C4-2B (cell line): ENCODE measurements at regions not wholly inside any gene's neighbourhood (a gene's known extent, or its start where the extent isn't known, plus 50 kb on each side); places are given as distances from the start of the nearest gene placed in this dataset.

Source experiments
- CTCF ChIP-seq: fragments of 450-650 bp; conservative IDR thresholded peaks from 2 replicates; pipeline ENCODE4 v1.5.1; 2017; ENCODE audit warnings: mild to moderate bottlenecking
- ZFX ChIP-seq: fragments of 450-650 bp; IDR thresholded peaks from 2 replicates; pipeline ENCODE4 v1.6.1; 2017

DNA sequence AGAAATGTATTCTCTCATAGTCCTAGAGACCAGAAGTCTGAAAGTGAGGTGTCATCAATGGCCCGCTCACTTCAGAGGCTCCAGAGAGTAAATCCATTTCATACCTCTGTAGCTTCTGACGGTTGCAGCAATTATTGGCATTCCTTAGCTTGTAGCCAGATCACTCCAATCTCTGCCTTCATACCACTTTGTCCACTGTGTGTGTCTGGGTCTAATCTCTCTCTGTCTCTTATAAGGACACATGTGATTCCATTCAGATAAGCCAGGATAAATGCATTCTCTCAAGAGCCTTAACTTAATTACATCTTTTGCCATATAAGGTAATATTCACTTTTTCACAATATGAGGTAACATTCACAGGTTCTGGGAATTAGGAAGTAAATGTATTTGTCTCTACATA, 365.7 kb downstream of the GXYLT1 start:
- TF ChIP-seq ZFX (no peak), CTCF (no peak)
